GM12874 (cell line): ENCODE measurements at regions not wholly inside any gene's neighbourhood (a gene's known extent, or its start where the extent isn't known, plus 50 kb on each side); places are given as distances from the start of the nearest gene placed in this dataset.

Experiments
- CTCF ChIP-seq: IDR thresholded peaks from 2 replicates; pipeline ENCODE4 v1.5.1; 2011; ENCODE audit warnings: low read depth, mild to moderate bottlenecking, control low read depth, low read length, moderate library complexity; ENCODE audit not compliant: insufficient read depth

- no peak for TF ChIP-seq CTCF
These were observed 711.3 kb upstream of the GJE1 start for GRCh38 chr6:141421378-141421777.

- no peak for TF ChIP-seq CTCF
These were observed 714.6 kb upstream of the GJE1 start for GRCh38 chr6:141418076-141418475.

- TF ChIP-seq CTCF, result no peak
These were observed 716.8 kb upstream of the GJE1 start for GRCh38 chr6:141415896-141416295.

- no peak for TF ChIP-seq CTCF
These were observed 719.5 kb upstream of the GJE1 start for GRCh38 chr6:141413196-141413595.

- TF ChIP-seq CTCF, result no peak
These were observed 726.0 kb upstream of the GJE1 start for GRCh38 chr6:141406761-141407160.

GRCh38 chr6:141403827-141404226 lies 728.9 kb upstream of the GJE1 start:
- no peak for TF ChIP-seq CTCF

GRCh38 chr6:141403103-141403502 lies 729.6 kb upstream of the GJE1 start:
- TF ChIP-seq CTCF, result no peak

GRCh38 chr6:141402489-141402888 lies 730.2 kb upstream of the GJE1 start:
- no peak for TF ChIP-seq CTCF
